Progenitor cell of endocrine pancreas (in vitro differentiated cells): ENCODE measurements at regions not wholly inside any gene's neighbourhood (a gene's known extent, or its start where the extent isn't known, plus 50 kb on each side); places are given as distances from the start of the nearest gene placed in this dataset.
"Not testable (repeated sequence)": the region's sequence is repeated elsewhere in the genome, so short reads cannot be mapped to it uniquely, and the experiment has no call there.

ENCODE experiments used
- DNase-seq: peaks from one replicate; pipeline ENCODE4 v3.0.0; 2021; ENCODE audit warnings: low spot score; ENCODE audit not compliant: unreplicated experiment
- H3K27ac Mint-ChIP-seq: 2 replicates; pipeline ENCODE4 v1.8.0; 2021; ENCODE audit warnings: mild to moderate bottlenecking, moderate library complexity, mixed read lengths
- H3K27me3 Mint-ChIP-seq: 2 replicates; pipeline ENCODE4 v1.8.0; 2021; ENCODE audit warnings: mixed read lengths
- H3K36me3 Mint-ChIP-seq: 2 replicates; pipeline ENCODE4 v1.8.0; 2022; ENCODE audit warnings: mixed read lengths; ENCODE audit not compliant: insufficient read depth
- H3K4me1 Mint-ChIP-seq: 2 replicates; pipeline ENCODE4 v1.8.0; 2021; ENCODE audit warnings: low read depth, mixed read lengths
- H3K4me3 Mint-ChIP-seq: 2 replicates; pipeline ENCODE4 v1.8.0; 2021; ENCODE audit warnings: low read depth, mild to moderate bottlenecking, moderate library complexity, mixed read lengths
- H3K9me3 Mint-ChIP-seq: 2 replicates; pipeline ENCODE4 v1.8.0; 2021; ENCODE audit warnings: low read depth, mixed read lengths
- TF ChIP-seq, protein P1 (sequence below): fragments of 200-600 bp; sonication (generic); IDR thresholded peaks from one replicate; pipeline ENCODE4 v1.5.0; 2021; ENCODE audit warnings: antibody characterized with exemption, mild to moderate bottlenecking; ENCODE audit not compliant: unreplicated experiment

DNA sequence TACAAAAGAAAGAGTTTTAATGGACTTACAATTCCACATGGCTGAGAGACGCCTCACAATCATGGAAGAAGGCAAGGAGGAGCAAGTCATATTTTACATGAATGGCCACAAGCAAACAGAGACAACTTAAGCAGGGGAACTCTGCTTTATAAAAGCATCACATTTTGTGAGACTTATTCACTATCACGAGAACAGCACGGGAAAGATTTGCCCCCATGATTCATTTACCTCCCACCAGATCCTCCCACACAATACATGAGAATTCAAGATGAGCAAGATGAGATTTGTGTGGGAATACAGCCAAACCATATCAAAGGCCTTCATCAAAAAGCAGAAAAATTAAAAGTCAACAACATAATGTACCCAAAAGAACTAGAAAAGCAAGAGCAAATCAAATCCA is 111.0 kb upstream of the RPRM start:
- Mint-ChIP-seq H3K36me3 (peaks cover 13% of the 10 kb centered on the region), H3K27me3 (no peaks in the 10 kb centered on the region), H3K27ac (no peak overlapping the region), H3K4me3 (no peak overlapping the region), H3K9me3 (peaks cover 59% of the 10 kb centered on the region), H3K4me1 (peaks cover 4% of the 10 kb centered on the region)
- TF ChIP-seq, protein P1, sequence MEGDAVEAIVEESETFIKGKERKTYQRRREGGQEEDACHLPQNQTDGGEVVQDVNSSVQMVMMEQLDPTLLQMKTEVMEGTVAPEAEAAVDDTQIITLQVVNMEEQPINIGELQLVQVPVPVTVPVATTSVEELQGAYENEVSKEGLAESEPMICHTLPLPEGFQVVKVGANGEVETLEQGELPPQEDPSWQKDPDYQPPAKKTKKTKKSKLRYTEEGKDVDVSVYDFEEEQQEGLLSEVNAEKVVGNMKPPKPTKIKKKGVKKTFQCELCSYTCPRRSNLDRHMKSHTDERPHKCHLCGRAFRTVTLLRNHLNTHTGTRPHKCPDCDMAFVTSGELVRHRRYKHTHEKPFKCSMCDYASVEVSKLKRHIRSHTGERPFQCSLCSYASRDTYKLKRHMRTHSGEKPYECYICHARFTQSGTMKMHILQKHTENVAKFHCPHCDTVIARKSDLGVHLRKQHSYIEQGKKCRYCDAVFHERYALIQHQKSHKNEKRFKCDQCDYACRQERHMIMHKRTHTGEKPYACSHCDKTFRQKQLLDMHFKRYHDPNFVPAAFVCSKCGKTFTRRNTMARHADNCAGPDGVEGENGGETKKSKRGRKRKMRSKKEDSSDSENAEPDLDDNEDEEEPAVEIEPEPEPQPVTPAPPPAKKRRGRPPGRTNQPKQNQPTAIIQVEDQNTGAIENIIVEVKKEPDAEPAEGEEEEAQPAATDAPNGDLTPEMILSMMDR, result no peak
- no peak for DNase-seq

DNA sequence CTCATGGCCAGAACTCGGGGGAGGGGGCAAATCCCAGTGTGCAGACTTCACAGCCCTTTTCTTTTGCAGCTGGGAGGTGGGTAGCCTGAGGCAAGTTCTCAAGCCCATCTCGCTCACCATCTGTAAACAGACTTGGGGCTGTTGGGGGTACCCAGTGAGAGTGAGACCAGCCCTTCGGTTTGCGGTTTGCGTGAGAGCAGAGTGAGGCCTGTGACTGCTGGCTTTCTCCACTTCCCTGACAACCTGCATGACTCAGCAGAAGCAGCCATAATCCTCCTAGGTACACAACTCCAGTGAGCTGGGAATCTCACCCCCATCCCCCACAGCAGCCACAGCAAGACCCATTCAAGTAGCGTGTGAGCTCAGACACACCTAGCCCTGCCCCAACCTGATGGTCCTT is 114.5 kb upstream of the RPRM start:
- H3K4me1 Mint-ChIP-seq, DNase-seq, H3K4me3 Mint-ChIP-seq, H3K36me3 Mint-ChIP-seq, H3K27me3 Mint-ChIP-seq: not testable (repeated sequence)
- Mint-ChIP-seq H3K27ac (peak overlapping the region; percentile 83), H3K9me3 (peaks cover 33% of the 10 kb centered on the region)

DNA sequence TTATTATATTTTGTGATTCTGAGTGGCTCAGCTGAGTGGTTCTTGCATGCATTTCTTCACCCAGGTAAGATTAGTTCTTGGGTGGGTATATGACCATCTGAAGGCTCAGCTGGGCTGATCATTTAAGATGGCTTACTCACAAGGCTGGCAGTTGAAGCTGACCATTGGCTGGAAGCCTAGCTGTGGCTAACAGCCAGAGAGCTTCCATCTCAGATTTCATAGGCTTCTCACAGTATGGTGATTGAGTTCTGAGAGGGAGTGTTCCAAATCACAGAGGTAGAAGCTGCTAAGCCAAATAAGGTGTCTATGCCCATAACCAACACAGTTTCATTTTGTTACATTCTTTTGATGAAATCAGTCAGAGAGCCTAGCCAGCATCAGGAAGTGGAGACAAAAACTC is 117.4 kb upstream of the RPRM start:
- Mint-ChIP-seq H3K27me3 (peaks cover 13% of the 10 kb centered on the region), H3K4me3 (no peak overlapping the region), H3K4me1 (peaks cover 4% of the 10 kb centered on the region), H3K9me3 (peaks cover 16% of the 10 kb centered on the region), H3K36me3 (no peaks in the 10 kb centered on the region), H3K27ac (no peak overlapping the region)
- TF ChIP-seq, protein P1, result no peak
- no peak for DNase-seq

DNA sequence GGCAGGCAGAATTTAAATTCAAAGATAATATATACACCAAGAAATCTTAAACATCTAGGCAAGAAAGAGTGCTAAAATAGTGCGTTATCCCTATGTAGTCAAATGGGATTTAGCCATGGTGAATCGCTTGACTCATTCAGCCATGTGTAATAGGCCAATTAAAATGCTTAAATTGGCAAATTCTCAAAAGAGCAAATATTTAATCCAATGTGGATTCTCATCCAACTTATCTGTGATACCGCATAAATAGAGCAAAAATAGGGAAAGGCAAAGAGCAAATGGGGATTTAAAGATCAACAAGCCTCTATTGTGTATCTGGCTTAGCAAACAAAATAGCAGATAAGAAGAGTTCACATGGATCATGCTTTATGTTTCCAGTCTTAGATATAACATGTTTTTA is 123.2 kb upstream of the RPRM start:
- no peak for DNase-seq
- peaks cover 13% of the 10 kb centered on the region for H3K4me1 Mint-ChIP-seq

DNA sequence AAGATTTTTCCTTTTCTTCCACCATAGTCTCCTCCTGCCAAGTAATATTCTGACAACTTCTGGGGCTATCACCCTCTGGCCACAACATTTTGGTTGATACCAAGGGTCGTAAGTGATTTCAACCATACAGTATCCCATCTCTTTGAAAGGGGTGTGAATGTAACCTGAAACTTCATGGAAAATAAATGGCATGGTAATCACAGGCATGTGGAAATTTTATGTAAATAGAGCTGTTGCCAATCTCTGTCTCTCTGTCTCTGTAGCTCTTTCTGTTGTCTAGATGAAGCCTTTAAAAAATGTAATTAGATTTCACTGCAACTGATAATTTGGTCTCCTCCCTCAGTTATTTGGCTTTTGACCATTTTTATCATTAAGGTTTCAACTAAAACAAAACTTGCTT is 125.6 kb upstream of the RPRM start:
- H3K27ac Mint-ChIP-seq, result no peak overlapping the region
- no peak for DNase-seq
- peaks cover 30% of the 10 kb centered on the region for H3K27me3 Mint-ChIP-seq
- no peaks in the 10 kb centered on the region for H3K9me3 Mint-ChIP-seq
- no peak overlapping the region for H3K4me3 Mint-ChIP-seq
- H3K36me3 Mint-ChIP-seq, result no peaks in the 10 kb centered on the region
- TF ChIP-seq, protein P1, result no peak
- peaks cover 13% of the 10 kb centered on the region for H3K4me1 Mint-ChIP-seq

More for the DNA sequence above, 123.2 kb upstream of the RPRM start:
- Mint-ChIP-seq H3K9me3 (no peaks in the 10 kb centered on the region), H3K27me3 (peaks cover 34% of the 10 kb centered on the region), H3K36me3 (no peaks in the 10 kb centered on the region), H3K27ac (no peak overlapping the region), H3K4me3 (no peak overlapping the region)
- TF ChIP-seq, protein P1, result no peak

DNA sequence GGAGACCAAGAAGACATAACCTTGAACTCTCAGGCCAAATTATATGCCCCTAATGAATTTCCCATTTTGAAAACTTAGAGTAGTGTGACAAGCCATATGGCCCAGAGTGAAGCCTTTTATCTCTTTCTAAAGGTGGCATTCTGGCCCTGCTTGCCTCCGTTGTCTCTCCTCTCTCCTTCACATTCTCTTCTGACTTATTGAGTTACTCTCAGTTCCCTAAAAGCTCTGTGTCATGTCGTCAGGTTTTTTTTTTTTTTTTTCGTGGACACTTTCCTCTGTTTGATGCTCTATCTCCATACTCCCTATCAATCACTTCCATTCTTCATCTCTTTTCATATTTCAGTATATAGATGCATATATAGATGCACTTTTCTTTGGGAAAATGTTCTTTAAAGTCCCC is 128.1 kb upstream of the RPRM start:
- no peak for DNase-seq
- Mint-ChIP-seq H3K4me1 (peaks cover 8% of the 10 kb centered on the region), H3K9me3 (no peaks in the 10 kb centered on the region), H3K27me3 (peaks cover 18% of the 10 kb centered on the region), H3K27ac (no peak overlapping the region), H3K36me3 (no peaks in the 10 kb centered on the region), H3K4me3 (no peak overlapping the region)
- TF ChIP-seq, protein P1, result no peak
